GM19467 (cell line): ENCODE measurements at regions not wholly inside any gene's neighbourhood (a gene's known extent, or its start where the extent isn't known, plus 50 kb on each side); places are given as distances from the start of the nearest gene placed in this dataset.

ENCODE experiments used
- ATAC-seq: cut with Tn5 transposase; IDR thresholded peaks from one replicate; pipeline ENCODE4 v1.9.1; 2021; ENCODE audit warnings: mild to moderate bottlenecking, moderate library complexity; ENCODE audit not compliant: unreplicated experiment

DNA sequence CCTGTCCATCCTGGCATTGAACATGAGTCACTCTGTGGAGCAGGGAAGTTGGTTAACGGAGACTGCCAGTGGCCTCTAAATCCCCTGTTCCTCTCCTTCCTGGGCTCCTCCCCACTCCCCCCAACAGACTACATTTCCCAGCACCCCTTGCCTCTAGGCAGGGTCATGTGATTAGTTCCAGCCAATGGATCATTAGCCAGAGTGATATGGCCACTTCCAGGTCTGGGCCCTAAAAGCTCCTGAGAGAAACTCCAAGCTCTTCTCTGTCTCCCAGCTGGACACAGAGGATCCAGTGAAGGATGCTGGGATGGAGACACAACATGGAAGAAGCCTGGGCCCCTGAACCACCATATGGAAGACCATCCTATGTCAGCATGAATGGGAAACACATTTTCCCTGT, 54.4 kb upstream of the RFLNA start:
- no peak for ATAC-seq

- no peak for ATAC-seq
Observed at GRCh38 chr12:124241776-124242528, 52.9 kb upstream of the RFLNA start.

- no peak for ATAC-seq
Observed at GRCh38 chr12:124242529-124243065, 52.3 kb upstream of the RFLNA start.

- ATAC-seq = no peak
Observed at GRCh38 chr12:124243936-124244335, 51.0 kb upstream of the RFLNA start.
